K562 (cell line): ENCODE measurements at regions not wholly inside any gene's neighbourhood (a gene's known extent, or its start where the extent isn't known, plus 50 kb on each side); places are given as distances from the start of the nearest gene placed in this dataset.

Source experiments
- ARID3A ChIP-seq: IDR thresholded peaks from 2 replicates; pipeline ENCODE4 v1.6.1; 2012; ENCODE audit warnings: low read depth, low read length, improper control_type of control experiment, borderline replicate concordance
- BRD9 ChIP-seq: fragments of 450-650 bp; IDR thresholded peaks from 2 replicates; pipeline ENCODE4 v1.6.1; 2018; ENCODE audit warnings: low read depth; ENCODE audit not compliant: partially characterized antibody
- CCAR2 ChIP-seq: fragments of 200-400 bp; formaldehyde crosslinking; IDR thresholded peaks from 2 replicates; pipeline ENCODE4 v1.6.1; 2017; ENCODE audit warnings: mild to moderate bottlenecking, low read depth, low read length
- ESRRB ChIP-seq: fragments of 250-450 bp; sonication (Bioruptor Pico); IDR thresholded peaks from 2 replicates; pipeline ENCODE4 v1.5.0; 2020; ENCODE audit warnings: mild to moderate bottlenecking, moderate library complexity, borderline replicate concordance
- FIP1L1 ChIP-seq: fragments of 200-400 bp; formaldehyde crosslinking; IDR thresholded peaks from 2 replicates; pipeline ENCODE4 v1.6.1; 2018; ENCODE audit warnings: mild to moderate bottlenecking, low read depth, low read length; ENCODE audit not compliant: poor library complexity, severe bottlenecking
- HOMEZ ChIP-seq: fragments of 250-450 bp; sonication (Bioruptor Pico); IDR thresholded peaks from 2 replicates; pipeline ENCODE4 v1.4.0; 2020; ENCODE audit warnings: mild to moderate bottlenecking, moderate library complexity
- IRF9 ChIP-seq: fragments of 450-650 bp; IDR thresholded peaks from 2 replicates; pipeline ENCODE4 v1.6.1; 2016; ENCODE audit warnings: missing biosample characterization, missing genetic modification characterization
- MCM2 ChIP-seq: fragments of 450-650 bp; IDR thresholded peaks from 2 replicates; pipeline ENCODE4 v1.6.1; 2017; ENCODE audit warnings: low read depth, mild to moderate bottlenecking
- MCM7 ChIP-seq, 2 experiments: fragments of 450-650 bp; IDR thresholded peaks; 2 replicates each; pipeline ENCODE4 v1.6.1; 2016 to 2018
- MEIS2 ChIP-seq: fragments of 450-650 bp; IDR thresholded peaks from 2 replicates; pipeline ENCODE4 v1.6.1; 2014; ENCODE audit warnings: mild to moderate bottlenecking; ENCODE audit not compliant: partially characterized antibody
- NFIX ChIP-seq: fragments of 250-450 bp; sonication (Bioruptor Pico); IDR thresholded peaks from 2 replicates; pipeline ENCODE4 v1.4.0; 2020; ENCODE audit warnings: low read depth, mild to moderate bottlenecking, moderate library complexity
- NFXL1 ChIP-seq: fragments of 450-650 bp; formaldehyde crosslinking; IDR thresholded peaks from 2 replicates; pipeline ENCODE4 v1.4.0; 2021; ENCODE audit warnings: mild to moderate bottlenecking
- PHF8 ChIP-seq: fragments of 200-600 bp; sonication (generic); IDR thresholded peaks from 2 replicates; pipeline ENCODE4 v1.6.1; 2012; ENCODE audit warnings: mixed run types, mild to moderate bottlenecking, inconsistent platforms, low read length, moderate library complexity, borderline replicate concordance
- PKNOX1 ChIP-seq: fragments of 450-650 bp; IDR thresholded peaks from 2 replicates; pipeline ENCODE4 v1.6.1; 2016
- PTTG1 ChIP-seq: fragments of 450-650 bp; IDR thresholded peaks from 2 replicates; pipeline ENCODE4 v1.6.1; 2016; ENCODE audit warnings: low read depth, mild to moderate bottlenecking, missing genetic modification characterization, missing compliant biosample characterization
- RBM25 ChIP-seq: fragments of 200-400 bp; formaldehyde crosslinking; IDR thresholded peaks from 2 replicates; pipeline ENCODE4 v1.6.1; 2018; ENCODE audit warnings: low read length, low read depth, moderate library complexity; ENCODE audit not compliant: severe bottlenecking
- SREBF1 ChIP-seq: fragments of 150-350 bp; IDR thresholded peaks from 2 replicates; pipeline ENCODE4 v1.6.1; 2014; ENCODE audit warnings: antibody characterized with exemption, low read depth, low read length, borderline replicate concordance
- STAT5B ChIP-seq: fragments of 250-450 bp; sonication (Bioruptor Pico); IDR thresholded peaks from 2 replicates; pipeline ENCODE4 v1.8.0; 2021; ENCODE audit warnings: mild to moderate bottlenecking, inconsistent platforms
- ZNF174 ChIP-seq: fragments of 250-450 bp; sonication (Bioruptor Pico); IDR thresholded peaks from 2 replicates; pipeline ENCODE4 v1.4.0; 2020; ENCODE audit warnings: mild to moderate bottlenecking
- ZNF324 ChIP-seq: fragments of 250-450 bp; sonication (Bioruptor Pico); IDR thresholded peaks from 2 replicates; pipeline ENCODE4 v1.4.0; 2020; ENCODE audit warnings: mild to moderate bottlenecking
- ZNF583 ChIP-seq: fragments of 250-450 bp; sonication (Bioruptor Pico); IDR thresholded peaks from 2 replicates; pipeline ENCODE4 v1.4.0; 2020
- ZNF717 ChIP-seq: fragments of 250-450 bp; sonication (Bioruptor Pico); IDR thresholded peaks from 2 replicates; pipeline ENCODE4 v1.5.0; 2021
- ZNF766 ChIP-seq: fragments of 200-800 bp; sonication (Bioruptor generic); conservative IDR thresholded peaks from 2 replicates; pipeline ENCODE4 v1.6.1; 2016; ENCODE audit warnings: missing genetic modification characterization, missing compliant biosample characterization

DNA sequence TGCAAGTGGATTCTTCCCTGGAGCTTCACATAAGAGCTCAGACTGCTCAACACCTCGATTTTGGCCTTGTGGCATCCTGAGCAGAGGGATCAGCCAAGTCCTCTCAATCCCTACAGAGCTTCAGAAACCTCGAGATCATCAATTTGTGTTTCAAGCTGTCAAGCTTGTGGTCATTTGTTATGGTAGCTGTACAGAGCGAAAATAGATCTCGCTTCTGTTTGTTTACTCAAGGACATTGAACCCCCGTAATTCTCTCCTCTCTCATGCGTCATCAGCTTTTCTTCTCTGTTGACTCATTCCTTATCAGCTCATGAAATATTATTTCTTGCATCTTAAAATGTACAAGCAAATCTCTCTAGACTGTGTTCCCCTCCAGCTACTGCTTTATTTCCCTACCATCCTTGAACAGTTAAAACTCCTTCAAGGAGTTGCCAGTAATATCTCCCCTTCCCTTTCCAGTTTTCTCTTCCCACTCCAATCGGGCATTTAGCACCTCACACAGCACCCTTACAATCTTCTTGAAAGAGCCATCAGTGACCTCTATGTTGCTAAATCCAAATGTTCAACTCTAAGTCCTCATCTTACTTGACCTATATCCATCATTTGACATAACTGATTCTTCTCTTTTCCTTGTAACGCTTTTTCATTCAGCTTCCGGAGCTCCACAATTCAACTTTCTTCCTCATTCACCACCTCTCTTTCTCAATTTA is 106.2 kb upstream of the FAT1 start (continued):
- no peak for TF ChIP-seq PHF8
- TF ChIP-seq MCM7 (IDR thresholded peaks at IDR 0.05) = no peak
- peak; percentile 68; the same call in 1 of the 2 replicates for TF ChIP-seq PKNOX1
- no peak for TF ChIP-seq ZNF583
- no peak for TF ChIP-seq ESRRB
- no peak for TF ChIP-seq BRD9
- TF ChIP-seq ZNF717 = no peak
- no peak for TF ChIP-seq HOMEZ (CRISPR knock-in tag)
- TF ChIP-seq STAT5B (CRISPR knock-in tag) = no peak
- no peak for TF ChIP-seq CCAR2
- no peak for TF ChIP-seq NFIX
- TF ChIP-seq IRF9 (tag) = no peak
- TF ChIP-seq ZNF766 (CRISPR knock-in tag) = peak; percentile 86
- no peak for TF ChIP-seq ZNF324 (CRISPR knock-in tag)
- no peak for TF ChIP-seq FIP1L1
- TF ChIP-seq NFXL1 (CRISPR knock-in tag) = no peak
- TF ChIP-seq PTTG1 (tag) = no peak
- TF ChIP-seq ZNF174 (CRISPR knock-in tag) = no peak
- no peak for TF ChIP-seq RBM25
- no peak for TF ChIP-seq SREBF1
- TF ChIP-seq MEIS2 = peak; percentile 94
- TF ChIP-seq MCM2 = no peak
- peak; percentile 22; the same call in 1 of the 2 replicates for TF ChIP-seq ARID3A
